GM18867 (cell line): ENCODE measurements at regions not wholly inside any gene's neighbourhood (a gene's known extent, or its start where the extent isn't known, plus 50 kb on each side); places are given as distances from the start of the nearest gene placed in this dataset.

Source experiments
- ATAC-seq: cut with Tn5 transposase; IDR thresholded peaks from one replicate; pipeline ENCODE4 v1.9.1; 2021; ENCODE audit warnings: mild to moderate bottlenecking, moderate library complexity; ENCODE audit not compliant: unreplicated experiment

- ATAC-seq = no peak
These were observed 50.2 kb upstream of the PHLPP1 start for GRCh38 chr18:62665188-62665587.
